SK-N-SH (cell line): ENCODE measurements at regions not wholly inside any gene's neighbourhood (a gene's known extent, or its start where the extent isn't known, plus 50 kb on each side); places are given as distances from the start of the nearest gene placed in this dataset.

Experiments used
- CTCF ChIA-PET: fragments of 300-600, 350-600 bp; formaldehyde crosslinking; extraction: SDS; loops from one replicate; lab custom pipeline; 2021; lab: Yijun Ruan, JAX
- POLR2A ChIA-PET: fragments of 350-600 bp; sonication (Branson Sonifier 250); formaldehyde crosslinking; extraction: SDS; loops from one replicate; lab custom pipeline; 2020; ENCODE audit warnings: antibody characterized with exemption, inconsistent platforms; lab: Yijun Ruan, JAX
- DNase-seq: peaks from one replicate; pipeline ENCODE4 v3.0.0; 2012
- H2AFZ ChIP-seq: fragments of 200-600 bp; sonication (generic); 2 replicates; pipeline ENCODE4 v1.8.1; 2016; ENCODE audit warnings: antibody characterized with exemption, mild to moderate bottlenecking, low read depth
- H3F3A ChIP-seq: fragments of 200-600 bp; sonication (generic); replicated peaks from 2 replicates; pipeline ENCODE3; 2016; ENCODE audit warnings: antibody characterized with exemption, mild to moderate bottlenecking; ENCODE audit not compliant: insufficient read depth
- H3K27ac ChIP-seq, 2 experiments: fragments of 200-500 bp in 1 of 2; fragments of 200-600 bp in 1 of 2; sonication (Bioruptor generic) in 1 of 2; sonication (generic), shearing (Covaris generic) in 1 of 2; 2 replicates each; pipeline versions ENCODE4 v1.5.1 to v1.6.1; 2014 to 2016; ENCODE audit warnings: low read depth in 2 of 2, inconsistent platforms in 1 of 2, low read length in 1 of 2, mild to moderate bottlenecking in 1 of 2, mixed read lengths in 1 of 2
- H3K27me3 ChIP-seq: fragments of 200-600 bp; sonication (generic), shearing (Covaris generic); 2 replicates; pipeline ENCODE4 v1.6.1; 2016; ENCODE audit warnings: mixed run types; ENCODE audit not compliant: insufficient read depth
- H3K36me3 ChIP-seq, 2 experiments: fragments of 200-500 bp in 1 of 2; fragments of 200-600 bp in 1 of 2; sonication (Bioruptor generic) in 1 of 2; sonication (generic) in 1 of 2; replicated peaks in 1 of 2; 2 replicates each; pipeline versions ENCODE3 to v1.5.1; 2014 to 2016; ENCODE audit warnings: low read length in 1 of 2, mild to moderate bottlenecking in 1 of 2; ENCODE audit not compliant: insufficient read depth in 2 of 2, control insufficient read depth in 1 of 2
- H3K4me1 ChIP-seq, 2 experiments: fragments of 200-500 bp in 1 of 2; fragments of 200-600 bp in 1 of 2; sonication (Bioruptor generic) in 1 of 2; sonication (generic), shearing (Covaris generic) in 1 of 2; 2 replicates each; pipeline versions ENCODE4 v1.5.1 to v1.6.1; 2014 to 2016; ENCODE audit warnings: low read depth in 1 of 2, low read length in 1 of 2, mixed run types in 1 of 2; ENCODE audit not compliant: insufficient read depth in 2 of 2, control insufficient read depth in 1 of 2
- H3K4me2 ChIP-seq: fragments of 200-600 bp; sonication (generic), shearing (Covaris generic); 2 replicates; pipeline ENCODE4 v1.6.1; 2017; ENCODE audit warnings: mixed run types
- H3K4me3 ChIP-seq, 2 experiments: fragments of 200-500 bp in 1 of 2; fragments of 200-600 bp in 1 of 2; sonication (Bioruptor generic) in 1 of 2; sonication (generic), shearing (Covaris generic) in 1 of 2; 2 replicates each; pipeline versions ENCODE4 v1.5.1 to v1.8.1; 2014 to 2016; ENCODE audit warnings: low read depth in 2 of 2, inconsistent platforms in 1 of 2, low read length in 1 of 2, mild to moderate bottlenecking in 1 of 2, mixed read lengths in 1 of 2, moderate library complexity in 1 of 2
- H3K79me2 ChIP-seq: fragments of 200-600 bp; sonication (generic); 2 replicates; pipeline ENCODE4 v1.8.1; 2017; ENCODE audit warnings: mild to moderate bottlenecking; ENCODE audit not compliant: insufficient read depth
- H3K9ac ChIP-seq: fragments of 200-600 bp; sonication (generic); 2 replicates; pipeline ENCODE4 v1.6.1; 2017; ENCODE audit warnings: mixed run types
- H3K9me2 ChIP-seq: fragments of 200-600 bp; sonication (generic); 2 replicates; pipeline ENCODE4 v1.6.1; 2017; ENCODE audit warnings: mixed run types
- H3K9me3 ChIP-seq: fragments of 200-600 bp; sonication (generic); 2 replicates; pipeline ENCODE4 v1.6.1; 2017; ENCODE audit warnings: mixed run types, mild to moderate bottlenecking, moderate library complexity
- H4K20me1 ChIP-seq: fragments of 200-600 bp; sonication (generic); 2 replicates; pipeline ENCODE4 v1.6.1; 2017; ENCODE audit warnings: mild to moderate bottlenecking, mixed run types; ENCODE audit not compliant: insufficient read depth
- CHD2 ChIP-seq: fragments of 150-350 bp; IDR thresholded peaks from 2 replicates; pipeline ENCODE4 v1.6.1; 2018; ENCODE audit warnings: low read length; ENCODE audit not compliant: partially characterized antibody
- CTCF ChIP-seq: fragments of 200-600 bp; sonication (generic); IDR thresholded peaks from 2 replicates; pipeline ENCODE4 v1.6.1; 2017; ENCODE audit warnings: antibody characterized with exemption, mild to moderate bottlenecking, moderate library complexity
- ELF1 ChIP-seq: IDR thresholded peaks from 2 replicates; pipeline ENCODE4 v1.4.0; 2012
- EP300 ChIP-seq, 2 experiments: IDR thresholded peaks; 2 replicates each; pipeline versions ENCODE4 v1.4.0 to v1.6.1; 2012; ENCODE audit warnings: borderline replicate concordance in 1 of 2, low read depth in 1 of 2, low read length in 1 of 2
- FOXM1 ChIP-seq: IDR thresholded peaks from 2 replicates; pipeline ENCODE4 v1.4.0; 2012; ENCODE audit warnings: low read depth, mild to moderate bottlenecking
- GABPA ChIP-seq: IDR thresholded peaks from 2 replicates; pipeline ENCODE4 v1.4.0; 2012; ENCODE audit warnings: low read depth, mild to moderate bottlenecking
- GATA2 ChIP-seq: sonication (generic); formaldehyde crosslinking; IDR thresholded peaks from 2 replicates; pipeline ENCODE4 v1.5.0; 2020; ENCODE audit warnings: mild to moderate bottlenecking, missing genetic modification reagents
- IRF3 ChIP-seq: fragments of 150-350 bp; IDR thresholded peaks from 2 replicates; pipeline ENCODE4 v1.6.1; 2016; ENCODE audit warnings: mild to moderate bottlenecking, low read depth, low read length
- JUND ChIP-seq: IDR thresholded peaks from 2 replicates; pipeline ENCODE4 v1.4.0; 2012
- MEF2A ChIP-seq: IDR thresholded peaks from 2 replicates; pipeline ENCODE4 v1.4.0; 2012; ENCODE audit warnings: low read depth, borderline replicate concordance
- PBX3 ChIP-seq: IDR thresholded peaks from 2 replicates; pipeline ENCODE4; 2012
- RCOR1 ChIP-seq: fragments of 150-350 bp; IDR thresholded peaks from 2 replicates; pipeline ENCODE4 v1.6.1; 2017; ENCODE audit warnings: antibody characterized with exemption, low read length
- REST ChIP-seq: IDR thresholded peaks from 2 replicates; pipeline ENCODE4 v1.6.1; 2012; ENCODE audit warnings: mild to moderate bottlenecking, low read depth, low read length, moderate library complexity
- RFX5 ChIP-seq: IDR thresholded peaks from 2 replicates; pipeline ENCODE4 v1.6.1; 2012; ENCODE audit warnings: mild to moderate bottlenecking, improper control_type of control experiment, low read length
- SIN3A ChIP-seq: IDR thresholded peaks from 2 replicates; pipeline ENCODE4 v1.6.1; 2012; ENCODE audit warnings: low read depth, mild to moderate bottlenecking, low read length, moderate library complexity, borderline replicate concordance
- TCF12 ChIP-seq: IDR thresholded peaks from 2 replicates; pipeline ENCODE4 v1.4.0; 2012
- TEAD4 ChIP-seq: IDR thresholded peaks from 2 replicates; pipeline ENCODE4 v1.4.0; 2012; ENCODE audit warnings: mild to moderate bottlenecking, borderline replicate concordance; ENCODE audit not compliant: insufficient read depth
- USF1 ChIP-seq: IDR thresholded peaks from 2 replicates; pipeline ENCODE4 v1.4.0; 2012; ENCODE audit warnings: low read depth, borderline replicate concordance
- YY1 ChIP-seq: IDR thresholded peaks from 2 replicates; pipeline ENCODE4 v1.4.0; 2012; ENCODE audit warnings: low read depth, mild to moderate bottlenecking
- WGBS: methylation state at CpG from one replicate; pipeline ENCODE4 v1.1.6; 2017; ENCODE audit warnings: low lambda C conversion rate; 5-methylcytosine and 5-hydroxymethylcytosine counted together

- TF ChIP-seq USF1 (no peak), TEAD4 (no peak), CHD2 (no peak), FOXM1 (no peak)
Observed at GRCh38 chr12:19643635-19644034, 204.3 kb downstream of the AEBP2 start (continued).

- Histone ChIP-seq H3K4me3 (no peak overlapping the region), H3K79me2 (no peaks in the 10 kb centered on the region), H3K9me2 (no peaks in the 10 kb centered on the region), H2AFZ (no peak overlapping the region), H3K4me2 (no peak overlapping the region), H3K27me3 (no peaks in the 10 kb centered on the region), H3K4me1 (no peaks in the 10 kb centered on the region; a peak in 2 of 4 replicates), H3K36me3 (no peaks in the 10 kb centered on the region), H4K20me1 (no peaks in the 10 kb centered on the region), H3K9me3 (peaks cover 3% of the 10 kb centered on the region; the same call in 1 of the 2 replicates), H3K9ac (no peak overlapping the region), H3F3A (no peaks in the 10 kb centered on the region), H3K27ac (no peak overlapping the region)
- ChIA-PET POLR2A (no interaction called here), CTCF (interaction anchor here (1.1 to 5.5 kb wide), 3 partner anchors 17 to 137 kb away, joined by 3 to 44 read pairs (median 3); no protein-coding TSS in a partner anchor)
- WGBS = 85% methylated on average over 3 of the region's 3 CpGs
- TF ChIP-seq PBX3 (no peak), REST (no peak), YY1 (no peak), EP300 (IDR thresholded peaks at IDR 0.05; ENCODE audit: borderline replicate concordance in 1 of 2, low read depth in 1 of 2, low read length in 1 of 2) (no peak), SIN3A (no peak)
- no peak for DNase-seq
Observed at GRCh38 chr12:19644571-19644970, 205.3 kb downstream of the AEBP2 start.

- H3K79me2 ChIP-seq = no peaks in the 10 kb centered on the region
- H3K9ac ChIP-seq = no peak overlapping the region
- H3K9me3 ChIP-seq = peaks cover 3% of the 10 kb centered on the region; the same call in 1 of the 2 replicates
- no peaks in the 10 kb centered on the region for H3F3A ChIP-seq
- ChIA-PET CTCF (interaction anchor here (5.5 kb wide), 1 partner anchor 138 kb away, joined by 44 read pairs; no protein-coding TSS in a partner anchor), POLR2A (no interaction called here)
- H3K27ac ChIP-seq = no peak overlapping the region
- H3K9me2 ChIP-seq = no peaks in the 10 kb centered on the region
- H3K4me1 ChIP-seq = no peaks in the 10 kb centered on the region; a peak in 1 of 4 replicates
- DNase-seq = no peak
- no peak overlapping the region for H3K4me3 ChIP-seq
- TF ChIP-seq ELF1 = no peak
- TF ChIP-seq TEAD4 = no peak
- TF ChIP-seq GATA2 = no peak
- TF ChIP-seq RCOR1 = no peak
- TF ChIP-seq SIN3A = no peak
- no peak for TF ChIP-seq RFX5
- no peak for TF ChIP-seq GABPA
- no peak for TF ChIP-seq YY1
- no peak for TF ChIP-seq TCF12
- TF ChIP-seq MEF2A = no peak
- TF ChIP-seq CTCF = no peak
- TF ChIP-seq IRF3 = no peak
- no peak for TF ChIP-seq JUND
- no peaks in the 10 kb centered on the region for H3K36me3 ChIP-seq
- H2AFZ ChIP-seq = no peak overlapping the region
- no peak overlapping the region for H3K4me2 ChIP-seq
- no peaks in the 10 kb centered on the region for H3K27me3 ChIP-seq
- H4K20me1 ChIP-seq = no peaks in the 10 kb centered on the region
Observed at GRCh38 chr12:19645823-19646222, 206.5 kb downstream of the AEBP2 start.
